IgD-negative memory B cell (primary cell): ENCODE measurements at regions not wholly inside any gene's neighbourhood (a gene's known extent, or its start where the extent isn't known, plus 50 kb on each side); places are given as distances from the start of the nearest gene placed in this dataset.

Experiments used
- H3K27ac Mint-ChIP-seq, 3 donors: one replicate each; pipeline ENCODE4 v1.8.0; 2020 to 2022; ENCODE audit warnings: mild to moderate bottlenecking in 3 of 3, mixed read lengths in 3 of 3, moderate library complexity in 1 of 3
- H3K27me3 Mint-ChIP-seq: one replicate; pipeline ENCODE4 v1.8.0; 2021; ENCODE audit warnings: mixed read lengths
- H3K36me3 Mint-ChIP-seq: one replicate; pipeline ENCODE4 v1.8.0; 2020; ENCODE audit warnings: mild to moderate bottlenecking, mixed read lengths
- H3K4me1 Mint-ChIP-seq, 3 donors: one replicate each; pipeline ENCODE4 v1.8.0; 2020 to 2022; ENCODE audit warnings: mixed read lengths in 3 of 3, mild to moderate bottlenecking in 1 of 3
- H3K4me3 Mint-ChIP-seq, 4 donors: one replicate each; pipeline ENCODE4 v1.8.0; 2020 to 2022; ENCODE audit warnings: mild to moderate bottlenecking in 4 of 4, mixed read lengths in 4 of 4, moderate library complexity in 3 of 4
- H3K9me3 Mint-ChIP-seq, 3 donors: one replicate each; pipeline ENCODE4 v1.8.0; 2020 to 2021; ENCODE audit warnings: mixed read lengths in 3 of 3, mild to moderate bottlenecking in 1 of 3

DNA sequence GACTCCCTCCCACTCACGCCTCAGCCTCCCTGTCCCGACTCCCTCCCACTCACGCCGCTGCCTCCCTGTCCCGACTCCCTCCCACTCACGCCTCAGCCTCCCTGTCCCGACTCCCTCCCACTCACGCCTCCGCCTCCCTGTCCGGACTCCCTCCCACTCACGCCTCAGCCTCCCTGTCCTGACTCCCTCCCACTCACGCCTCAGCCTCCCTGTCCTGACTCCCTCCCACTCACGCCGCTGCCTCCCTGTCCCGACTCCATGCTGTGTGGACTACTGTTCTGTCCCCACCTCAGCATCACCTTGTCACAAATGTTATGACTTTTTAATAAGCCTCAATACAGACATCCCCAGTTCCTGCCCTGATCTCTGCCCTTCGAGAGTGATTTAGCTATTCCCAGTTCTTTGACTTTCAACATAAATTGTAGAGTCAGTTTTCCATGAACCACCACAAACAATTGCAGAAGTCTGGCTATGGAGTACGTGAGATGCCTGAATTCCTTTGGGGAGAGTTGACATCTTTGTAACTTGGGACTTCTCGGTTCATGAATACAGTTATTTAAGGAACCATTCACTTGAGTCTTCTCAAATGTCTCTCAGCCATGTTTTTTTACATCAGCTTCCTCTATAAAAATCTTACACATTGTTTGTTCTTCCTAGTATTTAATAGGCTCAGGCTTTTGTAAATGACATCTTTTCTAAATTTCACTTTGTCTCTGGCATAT is 71.9 kb downstream of the FOXL3 start:
- H3K27me3 Mint-ChIP-seq = peaks cover 56% of the 10 kb centered on the region
- H3K4me3 Mint-ChIP-seq = peak overlapping the region in 3 of 4 donors; percentile 64 to 89 (median 85)
- H3K9me3 Mint-ChIP-seq = peaks cover 0 to 7% (median 4%) of the 10 kb centered on the region in 3 donors
- no peaks in the 10 kb centered on the region for H3K36me3 Mint-ChIP-seq
- H3K4me1 Mint-ChIP-seq = peaks cover 16 to 24% (median 21%) of the 10 kb centered on the region in 3 donors
- no peak overlapping the region for H3K27ac Mint-ChIP-seq

GRCh38 chr7:362402-363096 is 72.6 kb downstream of the FOXL3 start:
- Mint-ChIP-seq H3K27ac (no peak overlapping the region), H3K27me3 (peaks cover 61% of the 10 kb centered on the region), H3K4me3 (peak overlapping the region in 3 of 4 donors; percentile 64 to 89 (median 85)), H3K36me3 (no peaks in the 10 kb centered on the region), H3K9me3 (peaks cover 0 to 7% (median 4%) of the 10 kb centered on the region in 3 donors), H3K4me1 (peaks cover 16 to 24% (median 24%) of the 10 kb centered on the region in 3 donors)

DNA sequence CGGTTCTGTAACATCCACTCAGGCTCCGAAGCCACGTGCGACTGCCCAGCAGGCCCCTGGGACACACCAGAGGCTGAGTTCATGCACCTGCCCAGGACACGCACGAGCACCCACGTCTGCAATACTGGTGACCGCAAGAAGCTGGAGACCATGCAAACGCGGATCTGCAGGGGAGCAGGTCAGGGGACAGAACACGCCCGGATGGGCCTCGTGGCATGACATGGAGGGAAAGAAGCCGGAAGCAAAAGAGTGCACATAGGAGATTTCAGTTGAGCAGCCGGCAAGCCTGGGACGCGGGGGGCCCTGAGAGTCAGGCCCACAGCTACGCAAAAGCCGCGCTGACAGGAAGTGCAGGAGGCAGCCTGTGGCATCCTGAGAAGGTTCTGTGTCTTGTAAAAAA is 73.7 kb downstream of the FOXL3 start:
- Mint-ChIP-seq H3K4me1 (peaks cover 16 to 24% (median 24%) of the 10 kb centered on the region in 3 donors), H3K27me3 (peaks cover 64% of the 10 kb centered on the region), H3K27ac (no peak overlapping the region), H3K4me3 (peak overlapping the region in 1 of 4 donors; percentile 69), H3K36me3 (no peaks in the 10 kb centered on the region), H3K9me3 (peaks cover 0 to 7% (median 2%) of the 10 kb centered on the region in 3 donors)

- H3K27me3 Mint-ChIP-seq = peaks cover 64% of the 10 kb centered on the region
- H3K4me1 Mint-ChIP-seq = peaks cover 16 to 24% (median 24%) of the 10 kb centered on the region in 3 donors
- H3K36me3 Mint-ChIP-seq = no peaks in the 10 kb centered on the region
- H3K27ac Mint-ChIP-seq = peak overlapping the region in 1 of 3 donors; percentile 77
- H3K9me3 Mint-ChIP-seq = peaks cover 0 to 7% (median 2%) of the 10 kb centered on the region in 3 donors
- H3K4me3 Mint-ChIP-seq = peak overlapping the region in 2 of 4 donors; percentile 55 to 65
Observed at GRCh38 chr7:364536-364935, 74.6 kb downstream of the FOXL3 start.

GRCh38 chr7:365593-365992 is 75.6 kb downstream of the FOXL3 start:
- peaks cover 16 to 24% (median 24%) of the 10 kb centered on the region in 3 donors for H3K4me1 Mint-ChIP-seq
- H3K4me3 Mint-ChIP-seq = no peak overlapping the region
- peaks cover 60% of the 10 kb centered on the region for H3K27me3 Mint-ChIP-seq
- no peaks in the 10 kb centered on the region for H3K36me3 Mint-ChIP-seq
- H3K27ac Mint-ChIP-seq = no peak overlapping the region
- H3K9me3 Mint-ChIP-seq = peaks cover 0 to 7% (median 2%) of the 10 kb centered on the region in 3 donors

GRCh38 chr7:366161-366803 is 76.3 kb downstream of the FOXL3 start:
- H3K9me3 Mint-ChIP-seq = peaks cover 0 to 7% (median 2%) of the 10 kb centered on the region in 3 donors
- H3K36me3 Mint-ChIP-seq = no peaks in the 10 kb centered on the region
- peaks cover 16 to 24% (median 24%) of the 10 kb centered on the region in 3 donors for H3K4me1 Mint-ChIP-seq
- H3K27ac Mint-ChIP-seq = no peak overlapping the region
- H3K4me3 Mint-ChIP-seq = peak overlapping the region in 1 of 4 donors; percentile 35
- peaks cover 57% of the 10 kb centered on the region for H3K27me3 Mint-ChIP-seq

DNA sequence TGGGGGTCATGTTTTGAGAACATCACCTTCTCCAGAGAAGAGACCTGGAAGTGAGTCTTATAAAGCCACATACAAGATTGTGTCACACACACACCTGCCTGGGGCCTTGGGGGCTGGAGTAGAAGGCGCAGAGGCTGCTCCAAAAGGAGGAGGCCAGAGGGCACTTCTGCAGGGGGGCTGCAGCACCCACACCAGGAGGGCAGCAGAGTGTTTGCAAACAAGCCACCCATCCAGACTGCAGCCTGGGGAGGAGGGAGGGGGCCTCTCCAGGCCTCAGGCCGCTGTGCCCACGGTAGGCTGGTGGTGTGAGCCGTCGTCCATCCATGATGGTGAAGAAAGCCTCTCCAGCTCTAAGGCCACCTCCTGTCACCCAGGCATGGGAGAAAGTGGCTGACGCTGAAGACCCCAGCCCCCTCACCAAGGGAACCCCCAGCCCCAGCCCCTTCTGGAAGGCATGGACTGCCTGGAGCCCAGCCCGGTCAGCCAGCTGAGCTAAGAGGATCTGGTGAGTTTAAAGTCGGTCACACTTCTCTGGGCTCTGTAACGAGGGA is 77.5 kb downstream of the FOXL3 start:
- peaks cover 11 to 18% (median 17%) of the 10 kb centered on the region in 3 donors for H3K4me1 Mint-ChIP-seq
- H3K4me3 Mint-ChIP-seq = no peak overlapping the region
- no peaks in the 10 kb centered on the region for H3K36me3 Mint-ChIP-seq
- H3K27me3 Mint-ChIP-seq = peaks cover 50% of the 10 kb centered on the region
- H3K27ac Mint-ChIP-seq = no peak overlapping the region
- H3K9me3 Mint-ChIP-seq = peaks cover 0 to 5% (median 0%) of the 10 kb centered on the region in 3 donors

- H3K4me1 Mint-ChIP-seq = peaks cover 9 to 12% (median 9%) of the 10 kb centered on the region in 3 donors
- peaks cover 36% of the 10 kb centered on the region for H3K27me3 Mint-ChIP-seq
- no peak overlapping the region for H3K27ac Mint-ChIP-seq
- no peak overlapping the region for H3K4me3 Mint-ChIP-seq
- H3K9me3 Mint-ChIP-seq = no peaks in the 10 kb centered on the region
- no peaks in the 10 kb centered on the region for H3K36me3 Mint-ChIP-seq
Observed at GRCh38 chr7:368651-369475, 78.9 kb downstream of the FOXL3 start.

DNA sequence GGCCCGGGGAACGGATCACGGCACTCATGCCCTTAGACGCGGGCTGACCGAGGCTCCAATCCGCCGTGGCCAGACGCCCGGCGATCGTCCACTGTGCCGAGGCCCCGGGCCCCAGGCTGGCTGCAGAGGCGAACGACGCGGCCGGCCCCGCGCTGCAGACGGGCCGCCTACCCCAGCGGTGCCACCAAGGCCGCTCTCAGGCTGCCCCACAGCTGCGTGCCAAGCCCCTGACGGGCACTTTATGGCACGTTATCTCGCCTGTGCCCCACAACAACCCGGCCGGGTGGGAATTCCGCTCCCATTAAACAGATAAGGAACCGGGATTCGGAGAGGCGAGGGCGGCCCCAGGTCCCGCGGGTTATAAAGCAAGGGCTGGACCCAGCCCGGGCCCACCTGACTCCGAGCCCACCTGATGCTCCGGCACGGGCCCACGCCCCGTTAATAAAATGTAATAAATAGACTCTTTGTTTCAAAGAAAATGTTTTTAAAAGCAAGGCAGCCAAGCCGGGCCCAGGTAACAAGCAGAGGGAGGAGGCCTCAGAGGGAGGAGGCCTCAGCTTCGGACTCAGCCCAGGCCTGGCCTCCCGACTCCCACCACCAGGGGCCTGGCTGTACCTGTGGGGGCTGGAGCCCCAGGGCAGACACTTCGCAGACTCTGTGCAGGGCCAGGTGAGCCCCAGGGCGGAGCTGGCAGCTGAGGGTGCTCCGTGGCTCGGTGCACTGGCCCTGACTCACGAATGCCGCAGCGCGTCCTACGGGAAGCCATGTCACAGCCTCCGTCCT is 79.7 kb downstream of the FOXL3 start:
- Mint-ChIP-seq H3K4me3 (no peak overlapping the region), H3K9me3 (no peaks in the 10 kb centered on the region), H3K27ac (no peak overlapping the region), H3K27me3 (peaks cover 28% of the 10 kb centered on the region), H3K4me1 (peaks cover 9 to 12% (median 9%) of the 10 kb centered on the region in 3 donors), H3K36me3 (no peaks in the 10 kb centered on the region)

- no peak overlapping the region for H3K4me3 Mint-ChIP-seq
- H3K27me3 Mint-ChIP-seq = peaks cover 24% of the 10 kb centered on the region
- H3K4me1 Mint-ChIP-seq = peaks cover 9 to 12% (median 9%) of the 10 kb centered on the region in 3 donors
- no peaks in the 10 kb centered on the region for H3K9me3 Mint-ChIP-seq
- H3K27ac Mint-ChIP-seq = no peak overlapping the region
- H3K36me3 Mint-ChIP-seq = no peaks in the 10 kb centered on the region
Observed at GRCh38 chr7:370259-370625, 80.3 kb downstream of the FOXL3 start.

DNA sequence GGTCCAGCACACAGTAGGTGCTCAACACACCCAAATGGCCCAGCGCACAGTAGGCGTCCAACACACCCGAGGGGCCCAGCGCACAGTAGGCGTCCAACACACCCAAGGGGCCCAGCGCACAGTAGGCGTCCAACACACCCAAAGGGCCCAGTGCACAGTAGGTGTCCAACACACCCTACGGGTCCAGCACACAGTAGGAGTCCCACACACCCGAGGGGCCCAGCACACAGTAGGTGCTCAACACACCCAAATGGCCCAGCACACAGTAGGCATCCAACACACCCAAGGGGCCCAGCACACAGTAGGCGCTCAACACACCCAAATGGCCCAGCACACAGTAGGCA is 80.8 kb downstream of the FOXL3 start:
- Mint-ChIP-seq H3K4me3 (no peak overlapping the region), H3K36me3 (no peaks in the 10 kb centered on the region), H3K9me3 (no peaks in the 10 kb centered on the region), H3K27ac (no peak overlapping the region), H3K27me3 (peaks cover 19% of the 10 kb centered on the region), H3K4me1 (peaks cover 9 to 12% (median 9%) of the 10 kb centered on the region in 3 donors)

DNA sequence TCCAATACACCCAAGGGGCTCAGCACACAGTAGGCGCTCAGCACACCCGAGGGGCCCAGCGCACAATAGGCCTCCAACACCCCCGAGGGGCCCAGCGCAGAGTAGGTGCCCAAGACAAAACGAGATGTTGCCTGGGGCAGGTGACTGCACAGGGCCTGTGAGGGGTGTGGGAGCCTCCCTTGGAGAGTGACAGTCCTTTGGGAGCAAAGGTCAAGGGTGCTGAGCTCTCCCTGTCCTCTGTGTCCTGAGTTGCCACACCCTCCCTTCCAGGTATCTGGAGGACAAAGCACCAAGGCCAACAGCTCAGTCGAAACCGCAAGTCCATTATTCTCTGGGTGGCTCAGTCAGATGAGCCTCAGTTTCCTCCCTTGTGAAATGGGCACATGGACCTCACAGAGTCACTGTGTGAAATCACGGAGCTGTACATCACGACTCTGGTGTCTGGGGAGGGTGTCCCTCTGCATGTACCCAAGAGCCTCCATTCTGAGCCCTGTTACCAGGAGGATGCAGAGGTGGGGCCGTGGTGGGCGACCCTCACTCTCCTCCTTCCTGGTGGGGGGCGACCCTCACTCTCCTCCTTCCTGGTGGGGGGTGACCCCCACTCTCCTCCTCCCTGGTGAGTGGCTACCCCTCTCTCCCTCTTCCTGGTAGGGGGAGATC is 81.3 kb downstream of the FOXL3 start:
- no peaks in the 10 kb centered on the region for H3K9me3 Mint-ChIP-seq
- peaks cover 6 to 8% (median 6%) of the 10 kb centered on the region in 3 donors for H3K4me1 Mint-ChIP-seq
- no peak overlapping the region for H3K4me3 Mint-ChIP-seq
- no peaks in the 10 kb centered on the region for H3K36me3 Mint-ChIP-seq
- no peak overlapping the region for H3K27ac Mint-ChIP-seq
- peaks cover 14% of the 10 kb centered on the region for H3K27me3 Mint-ChIP-seq

GRCh38 chr7:371779-372545 is 82.0 kb downstream of the FOXL3 start:
- Mint-ChIP-seq H3K27ac (peak overlapping the region in 1 of 3 donors; percentile 85), H3K9me3 (no peaks in the 10 kb centered on the region), H3K27me3 (peaks cover 7% of the 10 kb centered on the region), H3K4me3 (no peak overlapping the region), H3K36me3 (no peaks in the 10 kb centered on the region), H3K4me1 (peaks cover 0 to 2% (median 0%) of the 10 kb centered on the region in 3 donors)
